ENCODE measurements at regions not wholly inside any gene's neighbourhood (a gene's known extent, or its start where the extent isn't known, plus 50 kb on each side); places are given as distances from the start of the nearest gene placed in this dataset.

GRCh38 chr2:22737144-22737543 is 647.8 kb upstream of the KLHL29 start:
- Histone ChIP-seq H3K9me3 (ENCODE audit: control insufficient read depth in 5 of 5, low read length in 5 of 5) (no peaks in the 10 kb centered on the region), H3K27me3 (ENCODE audit: control insufficient read depth in 5 of 5, insufficient read depth in 4 of 5, low read length in 5 of 5) (no peaks in the 10 kb centered on the region), H3K9ac (ENCODE audit: low read length in 5 of 5) (no peak overlapping the region), H3K4me3 (ENCODE audit: low read depth in 1 of 5, low read length in 5 of 5) (no peak overlapping the region), H3K27ac (ENCODE audit: low read depth, low read length) (no peak overlapping the region), H3K4me1 (ENCODE audit: control insufficient read depth in 5 of 5, insufficient read depth in 5 of 5, low read length in 5 of 5) (no peaks in the 10 kb centered on the region), H3K36me3 (ENCODE audit: control insufficient read depth in 5 of 5, insufficient read depth in 5 of 5, low read length in 5 of 5) (no peaks in the 10 kb centered on the region)

GRCh38 chr2:22741216-22741615 is 643.8 kb upstream of the KLHL29 start:
- no peak overlapping the region for H3K4me3 ChIP-seq (ENCODE audit: low read depth in 1 of 5, low read length in 5 of 5)
- no peak overlapping the region for H3K9ac ChIP-seq (ENCODE audit: low read length in 5 of 5)
- no peaks in the 10 kb centered on the region for H3K4me1 ChIP-seq (ENCODE audit: control insufficient read depth in 5 of 5, insufficient read depth in 5 of 5, low read length in 5 of 5)
- no peaks in the 10 kb centered on the region for H3K9me3 ChIP-seq (ENCODE audit: control insufficient read depth in 5 of 5, low read length in 5 of 5)
- H3K27ac ChIP-seq (ENCODE audit: low read depth, low read length) = no peak overlapping the region
- H3K36me3 ChIP-seq (ENCODE audit: control insufficient read depth in 5 of 5, insufficient read depth in 5 of 5, low read length in 5 of 5) = no peaks in the 10 kb centered on the region
- no peaks in the 10 kb centered on the region for H3K27me3 ChIP-seq (ENCODE audit: control insufficient read depth in 5 of 5, insufficient read depth in 4 of 5, low read length in 5 of 5)

- Histone ChIP-seq H3K27me3 (ENCODE audit: control insufficient read depth in 5 of 5, insufficient read depth in 4 of 5, low read length in 5 of 5) (no peaks in the 10 kb centered on the region), H3K9ac (ENCODE audit: low read length in 5 of 5) (no peak overlapping the region), H3K4me3 (ENCODE audit: low read depth in 1 of 5, low read length in 5 of 5) (no peak overlapping the region), H3K9me3 (ENCODE audit: control insufficient read depth in 5 of 5, low read length in 5 of 5) (peaks cover 0 to 3% (median 0%) of the 10 kb centered on the region in 5 donors), H3K4me1 (ENCODE audit: control insufficient read depth in 5 of 5, insufficient read depth in 5 of 5, low read length in 5 of 5) (peaks cover 0 to 2% (median 0%) of the 10 kb centered on the region in 5 donors), H3K36me3 (ENCODE audit: control insufficient read depth in 5 of 5, insufficient read depth in 5 of 5, low read length in 5 of 5) (no peaks in the 10 kb centered on the region), H3K27ac (ENCODE audit: low read depth, low read length) (no peak overlapping the region)
These were observed 636.1 kb upstream of the KLHL29 start for GRCh38 chr2:22748909-22749308.

GRCh38 chr2:22753476-22753875 is 631.5 kb upstream of the KLHL29 start:
- no peak overlapping the region for H3K4me3 ChIP-seq (ENCODE audit: low read depth in 1 of 5, low read length in 5 of 5)

GRCh38 chr2:22756276-22757043 is 628.5 kb upstream of the KLHL29 start:
- Histone ChIP-seq H3K4me3 (ENCODE audit: low read depth in 1 of 5, low read length in 5 of 5) (no peak overlapping the region), H3K27me3 (ENCODE audit: control insufficient read depth in 5 of 5, insufficient read depth in 4 of 5, low read length in 5 of 5) (no peaks in the 10 kb centered on the region), H3K27ac (ENCODE audit: low read depth, low read length) (no peak overlapping the region), H3K9me3 (ENCODE audit: control insufficient read depth in 5 of 5, low read length in 5 of 5) (no peaks in the 10 kb centered on the region), H3K9ac (ENCODE audit: low read length in 5 of 5) (no peak overlapping the region), H3K36me3 (ENCODE audit: control insufficient read depth in 5 of 5, insufficient read depth in 5 of 5, low read length in 5 of 5) (no peaks in the 10 kb centered on the region), H3K4me1 (ENCODE audit: control insufficient read depth in 5 of 5, insufficient read depth in 5 of 5, low read length in 5 of 5) (peaks cover 0 to 2% (median 0%) of the 10 kb centered on the region in 5 donors)

More at GRCh38 chr2:22753476-22753875, 631.5 kb upstream of the KLHL29 start:
- Histone ChIP-seq H3K36me3 (ENCODE audit: control insufficient read depth in 5 of 5, insufficient read depth in 5 of 5, low read length in 5 of 5) (no peaks in the 10 kb centered on the region), H3K9ac (ENCODE audit: low read length in 5 of 5) (no peak overlapping the region), H3K27me3 (ENCODE audit: control insufficient read depth in 5 of 5, insufficient read depth in 4 of 5, low read length in 5 of 5) (no peaks in the 10 kb centered on the region), H3K4me1 (ENCODE audit: control insufficient read depth in 5 of 5, insufficient read depth in 5 of 5, low read length in 5 of 5) (peaks cover 0 to 2% (median 0%) of the 10 kb centered on the region in 5 donors), H3K9me3 (ENCODE audit: control insufficient read depth in 5 of 5, low read length in 5 of 5) (no peaks in the 10 kb centered on the region), H3K27ac (ENCODE audit: low read depth, low read length) (no peak overlapping the region)

GRCh38 chr2:22769497-22769896 is 615.5 kb upstream of the KLHL29 start:
- Histone ChIP-seq H3K4me1 (ENCODE audit: control insufficient read depth in 5 of 5, insufficient read depth in 5 of 5, low read length in 5 of 5) (no peaks in the 10 kb centered on the region), H3K27ac (ENCODE audit: low read depth, low read length) (no peak overlapping the region), H3K9ac (ENCODE audit: low read length in 5 of 5) (no peak overlapping the region), H3K4me3 (ENCODE audit: low read depth in 1 of 5, low read length in 5 of 5) (no peak overlapping the region), H3K27me3 (ENCODE audit: control insufficient read depth in 5 of 5, insufficient read depth in 4 of 5, low read length in 5 of 5) (no peaks in the 10 kb centered on the region), H3K9me3 (ENCODE audit: control insufficient read depth in 5 of 5, low read length in 5 of 5) (peaks cover 0 to 2% (median 0%) of the 10 kb centered on the region in 5 donors), H3K36me3 (ENCODE audit: control insufficient read depth in 5 of 5, insufficient read depth in 5 of 5, low read length in 5 of 5) (no peaks in the 10 kb centered on the region)

- no peaks in the 10 kb centered on the region for H3K9me3 ChIP-seq (ENCODE audit: control insufficient read depth in 5 of 5, low read length in 5 of 5)
- no peaks in the 10 kb centered on the region for H3K36me3 ChIP-seq (ENCODE audit: control insufficient read depth in 5 of 5, insufficient read depth in 5 of 5, low read length in 5 of 5)
- H3K9ac ChIP-seq (ENCODE audit: low read length in 5 of 5) = no peak overlapping the region
- no peaks in the 10 kb centered on the region for H3K27me3 ChIP-seq (ENCODE audit: control insufficient read depth in 5 of 5, insufficient read depth in 4 of 5, low read length in 5 of 5)
- H3K27ac ChIP-seq (ENCODE audit: low read depth, low read length) = no peak overlapping the region
- no peaks in the 10 kb centered on the region for H3K4me1 ChIP-seq (ENCODE audit: control insufficient read depth in 5 of 5, insufficient read depth in 5 of 5, low read length in 5 of 5)
- H3K4me3 ChIP-seq (ENCODE audit: low read depth in 1 of 5, low read length in 5 of 5) = no peak overlapping the region
These were observed 600.4 kb upstream of the KLHL29 start for GRCh38 chr2:22784566-22784965.

- Histone ChIP-seq H3K4me3 (ENCODE audit: low read depth in 1 of 5, low read length in 5 of 5) (no peak overlapping the region), H3K9ac (ENCODE audit: low read length in 5 of 5) (no peak overlapping the region), H3K27me3 (ENCODE audit: control insufficient read depth in 5 of 5, insufficient read depth in 4 of 5, low read length in 5 of 5) (no peaks in the 10 kb centered on the region), H3K9me3 (ENCODE audit: control insufficient read depth in 5 of 5, low read length in 5 of 5) (no peaks in the 10 kb centered on the region), H3K36me3 (ENCODE audit: control insufficient read depth in 5 of 5, insufficient read depth in 5 of 5, low read length in 5 of 5) (no peaks in the 10 kb centered on the region), H3K27ac (ENCODE audit: low read depth, low read length) (no peak overlapping the region), H3K4me1 (ENCODE audit: control insufficient read depth in 5 of 5, insufficient read depth in 5 of 5, low read length in 5 of 5) (no peaks in the 10 kb centered on the region)
These were observed 598.2 kb upstream of the KLHL29 start for GRCh38 chr2:22786817-22787216.

GRCh38 chr2:22787745-22788144 is 597.2 kb upstream of the KLHL29 start:
- H3K27me3 ChIP-seq (ENCODE audit: control insufficient read depth in 5 of 5, insufficient read depth in 4 of 5, low read length in 5 of 5) = no peaks in the 10 kb centered on the region
- no peak overlapping the region for H3K27ac ChIP-seq (ENCODE audit: low read depth, low read length)
- H3K9ac ChIP-seq (ENCODE audit: low read length in 5 of 5) = no peak overlapping the region
- H3K4me1 ChIP-seq (ENCODE audit: control insufficient read depth in 5 of 5, insufficient read depth in 5 of 5, low read length in 5 of 5) = no peaks in the 10 kb centered on the region
- H3K9me3 ChIP-seq (ENCODE audit: control insufficient read depth in 5 of 5, low read length in 5 of 5) = no peaks in the 10 kb centered on the region
- H3K36me3 ChIP-seq (ENCODE audit: control insufficient read depth in 5 of 5, insufficient read depth in 5 of 5, low read length in 5 of 5) = no peaks in the 10 kb centered on the region
- no peak overlapping the region for H3K4me3 ChIP-seq (ENCODE audit: low read depth in 1 of 5, low read length in 5 of 5)

GRCh38 chr2:22788749-22789327 is 596.1 kb upstream of the KLHL29 start:
- H3K27ac ChIP-seq (ENCODE audit: low read depth, low read length) = no peak overlapping the region
- no peaks in the 10 kb centered on the region for H3K4me1 ChIP-seq (ENCODE audit: control insufficient read depth in 5 of 5, insufficient read depth in 5 of 5, low read length in 5 of 5)
- no peaks in the 10 kb centered on the region for H3K36me3 ChIP-seq (ENCODE audit: control insufficient read depth in 5 of 5, insufficient read depth in 5 of 5, low read length in 5 of 5)

More at GRCh38 chr2:22788749-22789327, 596.1 kb upstream of the KLHL29 start:
- Histone ChIP-seq H3K9me3 (ENCODE audit: control insufficient read depth in 5 of 5, low read length in 5 of 5) (no peaks in the 10 kb centered on the region), H3K9ac (ENCODE audit: low read length in 5 of 5) (no peak overlapping the region), H3K4me3 (ENCODE audit: low read depth in 1 of 5, low read length in 5 of 5) (no peak overlapping the region), H3K27me3 (ENCODE audit: control insufficient read depth in 5 of 5, insufficient read depth in 4 of 5, low read length in 5 of 5) (no peaks in the 10 kb centered on the region)
